ENCODE measurements at regions not wholly inside any gene's neighbourhood (a gene's known extent, or its start where the extent isn't known, plus 50 kb on each side); places are given as distances from the start of the nearest gene placed in this dataset.
"Not testable (repeated sequence)": the region's sequence is repeated elsewhere in the genome, so short reads cannot be mapped to it uniquely, and the experiment has no call there.

GRCh38 chr2:52402128-52402527, 1365.5 kb upstream of the CHAC2 start:
- DNase-seq (ENCODE audit: low read depth in 2 of 2) = no peak

GRCh38 chr2:52396836-52397235, 1364.9 kb upstream of the NRXN1 start:
- DNase-seq (ENCODE audit: low read depth in 2 of 2) = no peak

DNA sequence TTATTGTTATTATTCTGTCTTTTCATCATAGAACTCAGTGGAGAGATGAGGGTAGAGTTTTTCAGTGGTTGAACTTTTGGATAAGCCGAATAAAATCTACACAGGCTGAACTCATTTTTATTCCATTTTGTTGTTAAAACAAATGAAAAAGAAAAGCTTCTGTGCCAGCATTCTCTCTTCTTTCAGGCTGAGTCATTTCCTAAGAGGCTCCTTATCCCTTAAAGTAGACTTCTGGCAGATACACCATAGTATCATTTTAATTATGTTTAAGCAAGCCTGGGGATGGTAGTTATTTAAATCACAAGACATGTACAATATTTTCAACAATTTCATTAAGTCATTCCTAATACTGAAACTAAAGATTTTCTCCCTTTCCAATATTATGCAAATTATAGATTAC, 1364.0 kb upstream of the NRXN1 start:
- DNase-seq (ENCODE audit: low read depth in 2 of 2) = no peak

- no peak for DNase-seq (ENCODE audit: low read depth in 2 of 2)
Measured at GRCh38 chr2:52391621-52392020, 1359.7 kb upstream of the NRXN1 start.

- DNase-seq (ENCODE audit: low read depth in 2 of 2) = no peak
Measured at GRCh38 chr2:52390651-52391050, 1358.7 kb upstream of the NRXN1 start.

GRCh38 chr2:52387937-52388590, 1356.1 kb upstream of the NRXN1 start:
- no peak for DNase-seq (ENCODE audit: low read depth in 2 of 2)

DNA sequence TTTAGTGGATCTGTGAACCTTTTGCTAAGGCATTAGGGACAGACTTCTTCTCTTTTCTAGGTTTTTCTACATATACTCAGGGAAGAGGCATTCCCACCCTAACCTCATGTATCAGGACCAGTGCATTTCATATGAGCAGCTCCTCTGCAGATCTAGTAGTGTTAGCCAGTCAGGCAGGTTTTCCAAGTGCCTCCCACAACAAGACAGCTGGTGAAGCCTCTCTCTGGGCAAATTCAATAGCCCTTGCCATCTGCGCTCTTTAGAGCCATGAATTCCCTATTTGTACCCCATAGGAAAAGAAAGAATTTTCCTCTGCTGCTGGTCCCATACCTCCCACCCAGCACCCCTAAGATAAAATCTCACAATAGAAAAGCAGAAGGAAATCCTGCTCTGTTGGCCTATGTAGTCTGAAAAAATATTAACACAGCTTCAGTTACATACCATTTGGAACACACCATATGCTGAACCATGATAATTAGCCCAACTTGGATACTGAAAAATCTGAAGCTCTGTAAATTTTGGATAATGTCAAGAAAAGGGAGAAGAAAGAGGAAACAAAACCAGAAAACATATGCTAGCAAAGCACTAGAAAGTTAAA, 1354.6 kb upstream of the NRXN1 start:
- no peak for DNase-seq (ENCODE audit: low read depth in 2 of 2)

- DNase-seq (ENCODE audit: low read depth in 2 of 2) = no peak
Measured at GRCh38 chr2:52383541-52383940, 1351.6 kb upstream of the NRXN1 start.

DNA sequence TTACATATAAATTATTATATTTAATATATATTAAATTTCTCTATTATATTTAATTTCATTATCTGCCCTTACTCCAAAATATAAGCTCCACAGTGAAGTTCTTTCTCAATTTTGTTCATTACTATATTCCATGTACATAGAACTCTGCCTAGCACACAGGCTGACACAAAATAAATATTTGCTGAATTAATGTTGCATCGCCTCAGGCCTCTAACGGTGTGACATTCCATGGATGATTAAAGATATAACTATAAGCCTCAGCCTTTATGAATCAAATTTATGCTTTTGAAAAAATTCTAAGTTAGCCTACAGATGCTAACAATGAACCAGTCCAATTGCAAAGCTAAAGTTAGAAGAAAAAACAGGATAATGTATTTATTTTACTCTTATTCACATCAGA, 1337.2 kb upstream of the NRXN1 start:
- no peak for DNase-seq (ENCODE audit: low read depth in 2 of 2)

DNA sequence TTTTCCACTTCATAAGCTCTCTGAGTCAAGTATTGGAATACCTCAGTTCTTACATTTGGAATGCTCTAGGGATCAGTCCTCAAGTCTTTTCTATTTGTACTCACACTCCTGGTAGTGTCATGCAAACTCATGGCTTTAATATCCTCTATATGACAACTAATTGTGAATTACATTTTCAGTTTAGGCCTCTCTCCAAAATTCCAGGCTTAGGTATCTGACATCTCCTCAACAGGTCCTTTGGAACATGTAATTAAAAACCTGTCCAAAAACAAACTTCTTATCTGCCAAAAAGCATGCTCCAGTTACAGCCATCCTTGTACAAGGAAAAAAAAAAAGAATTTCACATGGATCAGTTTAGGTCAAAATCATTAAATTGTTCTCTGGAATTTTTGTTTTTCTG, 1336.2 kb upstream of the NRXN1 start:
- DNase-seq (ENCODE audit: low read depth in 2 of 2) = no peak

DNA sequence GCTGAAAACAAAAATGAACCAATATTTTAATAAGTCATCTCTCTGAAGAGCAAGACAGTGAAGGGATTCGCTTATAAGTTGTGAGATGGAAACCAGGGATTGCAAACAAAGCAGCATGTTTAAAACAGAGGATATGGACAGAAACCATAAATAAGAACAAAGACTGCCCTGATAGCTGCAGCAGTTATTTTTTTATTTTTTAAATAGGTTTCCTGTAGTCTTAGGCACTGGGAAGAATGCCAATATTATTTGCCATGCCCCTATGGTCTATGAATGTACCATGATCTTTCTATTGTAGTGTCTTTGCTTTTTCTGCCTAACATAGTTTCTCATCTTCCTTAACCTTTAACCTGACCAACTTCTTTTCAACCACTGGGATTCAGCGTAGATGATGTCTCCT, 1334.0 kb upstream of the NRXN1 start:
- no peak for DNase-seq (ENCODE audit: low read depth in 2 of 2)

DNA sequence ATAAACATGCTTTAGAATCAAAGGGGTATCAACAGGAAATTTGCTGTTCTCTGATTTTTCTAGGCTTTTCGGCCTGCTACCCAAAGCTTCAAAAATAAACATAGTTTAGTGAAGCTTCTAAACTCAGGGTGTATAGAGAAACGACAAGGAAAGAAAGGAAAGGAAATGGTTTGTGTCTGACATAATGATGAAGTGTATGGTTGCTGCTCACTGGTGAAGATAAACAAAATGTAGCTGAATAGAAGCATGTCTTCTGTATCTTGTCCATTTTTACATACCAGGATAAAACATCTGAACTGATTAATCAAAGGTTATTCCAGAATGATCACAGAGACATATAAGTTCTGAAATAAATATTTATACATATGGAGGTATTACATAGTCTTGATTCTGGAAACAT, 1324.6 kb upstream of the NRXN1 start:
- no peak for DNase-seq (ENCODE audit: low read depth in 2 of 2)

- DNase-seq (ENCODE audit: low read depth in 2 of 2) = no peak
Measured at GRCh38 chr2:52347292-52347691, 1315.4 kb upstream of the NRXN1 start.

GRCh38 chr2:52345676-52346075, 1313.7 kb upstream of the NRXN1 start:
- DNase-seq (ENCODE audit: low read depth in 2 of 2) = no peak

- DNase-seq (ENCODE audit: low read depth in 2 of 2) = no peak
Measured at GRCh38 chr2:52345082-52345481, 1313.2 kb upstream of the NRXN1 start.

DNA sequence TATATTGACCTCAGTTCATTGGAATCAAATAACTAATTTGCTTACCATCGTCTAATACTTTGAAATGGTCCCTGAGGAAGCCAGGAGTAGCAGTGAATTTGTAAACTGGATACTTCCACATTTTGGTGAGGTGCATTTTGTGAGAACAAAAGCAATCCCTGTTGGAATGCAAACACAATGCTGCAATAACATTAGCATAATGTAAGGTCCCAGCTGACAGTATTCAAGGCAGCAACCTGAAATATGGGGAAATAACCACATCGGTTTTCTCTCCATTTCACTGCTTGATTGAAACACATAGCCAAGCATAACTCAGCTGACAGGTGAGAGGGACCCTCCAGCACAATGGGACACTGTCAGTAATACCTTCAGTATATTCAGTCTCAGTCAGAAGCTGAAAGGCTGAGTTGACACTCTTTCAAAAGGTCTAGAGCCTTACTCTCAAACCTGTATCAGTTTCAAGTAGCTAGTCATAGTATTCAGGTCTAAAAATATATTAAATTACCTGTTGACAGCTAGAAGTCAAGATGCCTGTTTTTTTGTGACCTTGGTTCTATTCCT, 1311.9 kb upstream of the NRXN1 start:
- DNase-seq (ENCODE audit: low read depth in 2 of 2) = no peak

DNA sequence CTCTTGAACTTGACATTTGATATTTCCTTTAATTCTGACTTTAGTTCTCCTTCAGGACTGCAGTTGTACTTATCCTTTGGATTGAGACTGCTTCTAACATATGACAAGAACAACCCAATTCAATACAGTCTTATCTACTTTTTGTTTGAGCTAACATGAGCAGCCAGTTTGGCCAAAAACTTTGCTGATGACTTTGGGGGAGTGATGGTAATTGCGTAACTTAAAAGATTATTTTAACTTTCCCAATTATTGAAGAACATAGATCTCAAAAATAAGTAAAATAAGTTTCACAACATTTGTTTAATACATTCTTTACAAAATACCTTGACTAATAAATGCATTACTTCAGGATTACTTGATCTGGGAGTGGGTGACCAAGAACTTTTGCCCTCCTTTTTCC, 1311.1 kb upstream of the NRXN1 start:
- DNase-seq (ENCODE audit: low read depth in 2 of 2) = no peak

DNA sequence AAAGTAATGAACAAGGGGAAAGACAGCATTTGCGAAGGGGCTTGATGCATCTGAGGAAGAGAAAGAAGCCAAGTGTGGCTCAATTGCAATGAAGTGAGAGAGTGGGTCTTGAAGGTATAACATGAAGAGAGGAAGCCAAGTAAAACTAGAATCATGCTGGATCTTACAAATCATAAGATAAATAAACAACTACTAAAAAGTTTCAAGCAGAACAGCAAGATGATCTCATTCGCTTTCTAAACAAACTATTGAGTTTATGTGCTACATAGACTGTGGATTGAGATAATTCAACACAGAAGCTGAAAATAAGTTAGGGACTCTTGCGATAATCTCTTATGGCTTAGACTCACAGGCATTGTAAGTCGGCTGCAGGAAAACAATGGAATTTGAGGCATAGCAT, 1310.5 kb upstream of the NRXN1 start:
- no peak for DNase-seq (ENCODE audit: low read depth in 2 of 2)

GRCh38 chr2:52341732-52342131, 1309.8 kb upstream of the NRXN1 start:
- DNase-seq (ENCODE audit: low read depth in 2 of 2) = no peak

GRCh38 chr2:52340171-52340570, 1308.2 kb upstream of the NRXN1 start:
- DNase-seq (ENCODE audit: low read depth in 2 of 2) = no peak

DNA sequence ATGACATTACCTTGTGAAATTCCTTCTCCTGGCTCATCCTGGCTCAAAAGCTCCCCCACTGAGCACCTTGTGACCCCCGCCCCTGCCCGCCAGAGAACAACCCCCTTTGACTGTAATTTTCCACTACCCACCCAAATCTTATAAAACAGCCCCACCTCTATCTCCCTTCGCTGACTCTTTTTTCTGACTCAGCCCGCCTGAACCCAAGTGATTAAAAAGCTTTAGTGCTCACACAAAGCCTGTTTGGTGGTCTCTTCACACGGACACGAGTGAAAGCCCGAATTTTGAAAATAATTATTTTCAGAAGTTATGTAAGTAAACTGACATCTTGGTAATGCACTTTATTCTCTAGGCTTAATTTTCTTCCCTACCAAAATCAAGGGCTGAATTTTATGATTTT, 1305.9 kb upstream of the NRXN1 start:
- DNase-seq (ENCODE audit: low read depth in 2 of 2) = not testable (repeated sequence)

- DNase-seq (ENCODE audit: low read depth in 2 of 2) = no peak
Measured at GRCh38 chr2:52336951-52337350, 1305.0 kb upstream of the NRXN1 start.

DNA sequence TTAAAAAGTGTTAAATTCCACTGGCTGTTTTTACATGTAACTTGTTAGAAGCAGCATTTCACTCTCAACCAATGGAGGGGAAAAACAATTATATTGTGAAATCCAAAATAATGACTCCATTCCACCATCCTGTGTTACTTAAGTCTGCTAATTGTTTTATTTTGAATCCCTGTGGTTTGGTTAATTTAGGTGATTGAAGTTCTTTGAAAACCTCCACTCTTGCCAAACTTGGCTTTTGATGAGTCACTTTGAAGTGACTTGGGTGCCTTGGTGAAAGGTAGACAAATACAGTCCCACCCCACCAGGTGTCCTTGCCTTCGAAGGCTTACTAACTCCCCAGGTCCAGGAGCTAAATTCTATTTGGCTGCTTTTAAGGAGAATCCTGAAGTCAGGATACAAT, 1303.8 kb upstream of the NRXN1 start:
- no peak for DNase-seq (ENCODE audit: low read depth in 2 of 2)

DNA sequence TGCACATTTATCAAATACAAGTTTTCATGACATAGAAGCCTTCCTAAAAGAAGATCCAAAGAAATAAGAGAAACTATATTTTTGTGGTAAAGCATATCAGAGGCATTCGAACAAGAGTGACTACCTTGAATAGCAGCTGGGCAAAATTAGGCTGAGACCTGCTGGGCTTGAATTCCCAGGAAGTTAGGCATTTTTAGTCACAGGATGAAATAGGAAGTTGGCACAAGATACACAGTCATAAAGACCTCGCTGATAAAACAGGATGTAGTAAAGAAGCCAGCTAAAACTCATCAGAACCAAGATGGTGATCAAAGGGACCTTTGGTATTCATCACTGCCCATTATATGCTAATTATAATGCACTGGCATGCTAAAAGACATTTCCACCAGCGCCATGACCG, 1302.3 kb upstream of the NRXN1 start:
- DNase-seq (ENCODE audit: low read depth in 2 of 2) = no peak
